ENCODE measurements at regions not wholly inside any gene's neighbourhood (a gene's known extent, or its start where the extent isn't known, plus 50 kb on each side); places are given as distances from the start of the nearest gene placed in this dataset.

DNA sequence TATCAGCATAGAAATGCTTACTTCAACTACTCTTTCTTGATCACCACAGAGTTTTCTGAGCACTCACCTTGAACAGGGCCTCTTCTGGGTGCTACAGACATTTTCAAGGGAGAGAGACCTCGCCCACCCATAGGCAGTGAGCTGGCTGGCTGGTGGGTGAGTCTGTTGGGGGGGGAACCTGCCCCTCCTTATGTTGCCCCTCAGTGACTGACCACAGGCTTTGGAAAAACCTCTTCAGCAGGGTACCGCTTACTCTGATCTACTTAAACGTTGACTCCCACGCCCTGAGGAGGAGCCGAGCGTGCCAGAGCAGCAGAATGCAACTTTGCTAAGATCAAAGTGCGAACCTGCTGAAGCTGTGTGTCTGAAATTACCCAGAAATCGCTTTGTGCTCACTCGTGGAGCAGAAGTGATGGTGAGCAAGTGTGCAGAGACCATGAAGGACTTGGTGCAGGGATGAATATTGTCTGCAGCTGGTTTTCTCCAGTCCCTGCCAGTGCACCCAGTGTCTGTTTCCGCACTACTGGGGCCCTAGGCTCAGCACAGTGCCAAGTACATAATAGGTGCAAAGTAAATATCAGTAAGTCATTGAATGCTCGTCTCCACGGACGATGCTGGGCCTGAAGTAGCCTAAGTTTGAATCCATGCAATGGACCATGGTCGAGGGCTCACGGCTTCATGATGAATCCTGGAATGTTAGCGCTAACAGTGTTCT lies 158.7 kb upstream of the IRF2BP2 start (continued):
- TF ChIP-seq RNF2 (conservative IDR thresholded peaks at IDR 0.05; ENCODE audit: low read depth) = no peak
- peak; percentile 66; the same call in 1 of the 2 replicates for TF ChIP-seq ZMYM2 (CRISPR knock-in tag; IDR thresholded peaks at IDR 0.05)
- no peak for TF ChIP-seq SMAD3 (CRISPR knock-in tag; IDR thresholded peaks at IDR 0.05)
- no peak for TF ChIP-seq ZNF329 (CRISPR knock-in tag; IDR thresholded peaks at IDR 0.05; ENCODE audit: low read depth)
- TF ChIP-seq, protein P1, sequence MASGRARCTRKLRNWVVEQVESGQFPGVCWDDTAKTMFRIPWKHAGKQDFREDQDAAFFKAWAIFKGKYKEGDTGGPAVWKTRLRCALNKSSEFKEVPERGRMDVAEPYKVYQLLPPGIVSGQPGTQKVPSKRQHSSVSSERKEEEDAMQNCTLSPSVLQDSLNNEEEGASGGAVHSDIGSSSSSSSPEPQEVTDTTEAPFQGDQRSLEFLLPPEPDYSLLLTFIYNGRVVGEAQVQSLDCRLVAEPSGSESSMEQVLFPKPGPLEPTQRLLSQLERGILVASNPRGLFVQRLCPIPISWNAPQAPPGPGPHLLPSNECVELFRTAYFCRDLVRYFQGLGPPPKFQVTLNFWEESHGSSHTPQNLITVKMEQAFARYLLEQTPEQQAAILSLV (CRISPR knock-in tag; IDR thresholded peaks at IDR 0.05; ENCODE audit: borderline replicate concordance) = no peak
- TF ChIP-seq SALL2 (CRISPR knock-in tag; IDR thresholded peaks at IDR 0.05) = no peak
- no peak for TF ChIP-seq MBNL3 (CRISPR knock-in tag; conservative IDR thresholded peaks at IDR 0.05)
- TF ChIP-seq, protein P2, sequence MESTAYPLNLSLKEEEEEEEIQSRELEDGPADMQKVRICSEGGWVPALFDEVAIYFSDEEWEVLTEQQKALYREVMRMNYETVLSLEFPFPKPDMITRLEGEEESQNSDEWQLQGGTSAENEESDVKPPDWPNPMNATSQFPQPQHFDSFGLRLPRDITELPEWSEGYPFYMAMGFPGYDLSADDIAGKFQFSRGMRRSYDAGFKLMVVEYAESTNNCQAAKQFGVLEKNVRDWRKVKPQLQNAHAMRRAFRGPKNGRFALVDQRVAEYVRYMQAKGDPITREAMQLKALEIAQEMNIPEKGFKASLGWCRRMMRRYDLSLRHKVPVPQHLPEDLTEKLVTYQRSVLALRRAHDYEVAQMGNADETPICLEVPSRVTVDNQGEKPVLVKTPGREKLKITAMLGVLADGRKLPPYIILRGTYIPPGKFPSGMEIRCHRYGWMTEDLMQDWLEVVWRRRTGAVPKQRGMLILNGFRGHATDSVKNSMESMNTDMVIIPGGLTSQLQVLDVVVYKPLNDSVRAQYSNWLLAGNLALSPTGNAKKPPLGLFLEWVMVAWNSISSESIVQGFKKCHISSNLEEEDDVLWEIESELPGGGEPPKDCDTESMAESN (CRISPR knock-in tag; conservative IDR thresholded peaks at IDR 0.05) = no peak
- no peak for TF ChIP-seq NR3C1 (CRISPR knock-in tag; IDR thresholded peaks at IDR 0.05)
- no peak for TF ChIP-seq ZNF720 (CRISPR knock-in tag; IDR thresholded peaks at IDR 0.05)
- TF ChIP-seq PAF1 (CRISPR knock-in tag; IDR thresholded peaks at IDR 0.05) = no peak
- TF ChIP-seq ZNF549 (CRISPR knock-in tag; IDR thresholded peaks at IDR 0.05) = no peak
- no peak for TF ChIP-seq AKAP8 (CRISPR knock-in tag; IDR thresholded peaks at IDR 0.05)
- no peak for TF ChIP-seq ZKSCAN5 (CRISPR knock-in tag; IDR thresholded peaks at IDR 0.05)
- TF ChIP-seq, protein P3, sequence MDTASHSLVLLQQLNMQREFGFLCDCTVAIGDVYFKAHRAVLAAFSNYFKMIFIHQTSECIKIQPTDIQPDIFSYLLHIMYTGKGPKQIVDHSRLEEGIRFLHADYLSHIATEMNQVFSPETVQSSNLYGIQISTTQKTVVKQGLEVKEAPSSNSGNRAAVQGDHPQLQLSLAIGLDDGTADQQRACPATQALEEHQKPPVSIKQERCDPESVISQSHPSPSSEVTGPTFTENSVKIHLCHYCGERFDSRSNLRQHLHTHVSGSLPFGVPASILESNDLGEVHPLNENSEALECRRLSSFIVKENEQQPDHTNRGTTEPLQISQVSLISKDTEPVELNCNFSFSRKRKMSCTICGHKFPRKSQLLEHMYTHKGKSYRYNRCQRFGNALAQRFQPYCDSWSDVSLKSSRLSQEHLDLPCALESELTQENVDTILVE (CRISPR knock-in tag; IDR thresholded peaks at IDR 0.05) = no peak
- TF ChIP-seq KLF6 (CRISPR knock-in tag; IDR thresholded peaks at IDR 0.05) = no peak
- TF ChIP-seq CHD2 (IDR thresholded peaks at IDR 0.05; ENCODE audit: low read depth, low read length) = no peak
- TF ChIP-seq TRIM24 (CRISPR knock-in tag; IDR thresholded peaks at IDR 0.05) = no peak
- TF ChIP-seq GLI4 (CRISPR knock-in tag; IDR thresholded peaks at IDR 0.05; ENCODE audit: borderline replicate concordance) = no peak
- no peak; the same call in 1 of the 2 replicates for TF ChIP-seq ZBTB38 (CRISPR knock-in tag; IDR thresholded peaks at IDR 0.05)
- TF ChIP-seq, protein P4, sequence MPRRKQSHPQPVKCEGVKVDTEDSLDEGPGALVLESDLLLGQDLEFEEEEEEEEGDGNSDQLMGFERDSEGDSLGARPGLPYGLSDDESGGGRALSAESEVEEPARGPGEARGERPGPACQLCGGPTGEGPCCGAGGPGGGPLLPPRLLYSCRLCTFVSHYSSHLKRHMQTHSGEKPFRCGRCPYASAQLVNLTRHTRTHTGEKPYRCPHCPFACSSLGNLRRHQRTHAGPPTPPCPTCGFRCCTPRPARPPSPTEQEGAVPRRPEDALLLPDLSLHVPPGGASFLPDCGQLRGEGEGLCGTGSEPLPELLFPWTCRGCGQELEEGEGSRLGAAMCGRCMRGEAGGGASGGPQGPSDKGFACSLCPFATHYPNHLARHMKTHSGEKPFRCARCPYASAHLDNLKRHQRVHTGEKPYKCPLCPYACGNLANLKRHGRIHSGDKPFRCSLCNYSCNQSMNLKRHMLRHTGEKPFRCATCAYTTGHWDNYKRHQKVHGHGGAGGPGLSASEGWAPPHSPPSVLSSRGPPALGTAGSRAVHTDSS (CRISPR knock-in tag; conservative IDR thresholded peaks at IDR 0.05) = no peak
- TF ChIP-seq, protein P5, sequence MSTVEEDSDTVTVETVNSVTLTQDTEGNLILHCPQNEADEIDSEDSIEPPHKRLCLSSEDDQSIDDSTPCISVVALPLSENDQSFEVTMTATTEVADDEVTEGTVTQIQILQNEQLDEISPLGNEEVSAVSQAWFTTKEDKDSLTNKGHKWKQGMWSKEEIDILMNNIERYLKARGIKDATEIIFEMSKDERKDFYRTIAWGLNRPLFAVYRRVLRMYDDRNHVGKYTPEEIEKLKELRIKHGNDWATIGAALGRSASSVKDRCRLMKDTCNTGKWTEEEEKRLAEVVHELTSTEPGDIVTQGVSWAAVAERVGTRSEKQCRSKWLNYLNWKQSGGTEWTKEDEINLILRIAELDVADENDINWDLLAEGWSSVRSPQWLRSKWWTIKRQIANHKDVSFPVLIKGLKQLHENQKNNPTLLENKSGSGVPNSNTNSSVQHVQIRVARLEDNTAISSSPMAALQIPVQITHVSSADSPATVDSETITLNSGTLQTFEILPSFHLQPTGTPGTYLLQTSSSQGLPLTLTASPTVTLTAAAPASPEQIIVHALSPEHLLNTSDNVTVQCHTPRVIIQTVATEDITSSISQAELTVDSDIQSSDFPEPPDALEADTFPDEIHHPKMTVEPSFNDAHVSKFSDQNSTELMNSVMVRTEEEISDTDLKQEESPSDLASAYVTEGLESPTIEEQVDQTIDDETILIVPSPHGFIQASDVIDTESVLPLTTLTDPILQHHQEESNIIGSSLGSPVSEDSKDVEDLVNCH (CRISPR knock-in tag; IDR thresholded peaks at IDR 0.05) = no peak
